ENCODE measurements at regions not wholly inside any gene's neighbourhood (a gene's known extent, or its start where the extent isn't known, plus 50 kb on each side); places are given as distances from the start of the nearest gene placed in this dataset.

DNA sequence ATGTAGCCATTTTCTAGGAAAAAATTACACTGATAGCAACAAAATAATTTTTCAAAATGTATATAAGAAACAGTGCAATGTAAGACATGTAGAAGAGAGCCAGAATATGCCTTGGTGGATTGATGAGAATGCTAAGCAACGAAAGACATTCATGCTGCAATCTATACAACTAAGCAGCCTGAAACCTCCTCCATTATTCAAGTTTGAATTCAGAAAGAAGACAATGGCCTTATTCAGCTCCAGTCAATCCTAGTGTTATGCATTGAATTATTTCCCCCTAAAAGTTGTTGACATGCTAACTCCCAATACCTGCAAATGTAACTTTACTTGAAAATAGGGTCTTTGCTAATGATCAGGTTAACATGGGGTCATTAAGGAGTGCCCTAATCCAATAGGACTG is 73.5 kb downstream of the BTG1 start:
- Histone ChIP-seq H3K4me1 (ENCODE audit: insufficient read depth, low read length, poor library complexity, severe bottlenecking) (peaks cover 21% of the 10 kb centered on the region), H3K4me3 (ENCODE audit: low read depth, low read length, poor library complexity, severe bottlenecking) (no peak overlapping the region), H3K9me3 (ENCODE audit: low read length) (no peaks in the 10 kb centered on the region), H3K79me2 (ENCODE audit: insufficient read depth, low read depth, low read length) (no peaks in the 10 kb centered on the region), H3K9me2 (ENCODE audit: insufficient read depth, low read length) (no peaks in the 10 kb centered on the region), H3K4me2 (ENCODE audit: low read length) (no peak overlapping the region), H3K36me3 (ENCODE audit: insufficient read depth, low read length) (no peaks in the 10 kb centered on the region), H3K27ac (ENCODE audit: low read depth, low read length, poor library complexity, severe bottlenecking) (no peak overlapping the region), H4K20me1 (ENCODE audit: insufficient read depth, low read length) (no peaks in the 10 kb centered on the region), H2AFZ (ENCODE audit: low read length) (no peak overlapping the region)
- ChIA-PET CTCF (ENCODE audit: unreplicated experiment) (no interaction called here), POLR2A (interaction anchor here (0.6 kb wide), 1 partner anchor 896 kb away, joined by 3 read pairs; no protein-coding TSS in a partner anchor)
- DNase-seq (ENCODE audit: low spot score) = no peak
- TF ChIP-seq, protein P1, sequence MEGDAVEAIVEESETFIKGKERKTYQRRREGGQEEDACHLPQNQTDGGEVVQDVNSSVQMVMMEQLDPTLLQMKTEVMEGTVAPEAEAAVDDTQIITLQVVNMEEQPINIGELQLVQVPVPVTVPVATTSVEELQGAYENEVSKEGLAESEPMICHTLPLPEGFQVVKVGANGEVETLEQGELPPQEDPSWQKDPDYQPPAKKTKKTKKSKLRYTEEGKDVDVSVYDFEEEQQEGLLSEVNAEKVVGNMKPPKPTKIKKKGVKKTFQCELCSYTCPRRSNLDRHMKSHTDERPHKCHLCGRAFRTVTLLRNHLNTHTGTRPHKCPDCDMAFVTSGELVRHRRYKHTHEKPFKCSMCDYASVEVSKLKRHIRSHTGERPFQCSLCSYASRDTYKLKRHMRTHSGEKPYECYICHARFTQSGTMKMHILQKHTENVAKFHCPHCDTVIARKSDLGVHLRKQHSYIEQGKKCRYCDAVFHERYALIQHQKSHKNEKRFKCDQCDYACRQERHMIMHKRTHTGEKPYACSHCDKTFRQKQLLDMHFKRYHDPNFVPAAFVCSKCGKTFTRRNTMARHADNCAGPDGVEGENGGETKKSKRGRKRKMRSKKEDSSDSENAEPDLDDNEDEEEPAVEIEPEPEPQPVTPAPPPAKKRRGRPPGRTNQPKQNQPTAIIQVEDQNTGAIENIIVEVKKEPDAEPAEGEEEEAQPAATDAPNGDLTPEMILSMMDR (conservative IDR thresholded peaks at IDR 0.05; ENCODE audit: low read length) = no peak
- no peak for TF ChIP-seq EZH2phosphoT487 (IDR thresholded peaks at IDR 0.05; ENCODE audit: borderline replicate concordance, low read depth, low read length)
- no TSS peak for BruUV-seq (replicated peaks)
- intact Hi-C loops (cut with micrococcal nuclease; ENCODE audit: unreplicated experiment) = no loop called here

DNA sequence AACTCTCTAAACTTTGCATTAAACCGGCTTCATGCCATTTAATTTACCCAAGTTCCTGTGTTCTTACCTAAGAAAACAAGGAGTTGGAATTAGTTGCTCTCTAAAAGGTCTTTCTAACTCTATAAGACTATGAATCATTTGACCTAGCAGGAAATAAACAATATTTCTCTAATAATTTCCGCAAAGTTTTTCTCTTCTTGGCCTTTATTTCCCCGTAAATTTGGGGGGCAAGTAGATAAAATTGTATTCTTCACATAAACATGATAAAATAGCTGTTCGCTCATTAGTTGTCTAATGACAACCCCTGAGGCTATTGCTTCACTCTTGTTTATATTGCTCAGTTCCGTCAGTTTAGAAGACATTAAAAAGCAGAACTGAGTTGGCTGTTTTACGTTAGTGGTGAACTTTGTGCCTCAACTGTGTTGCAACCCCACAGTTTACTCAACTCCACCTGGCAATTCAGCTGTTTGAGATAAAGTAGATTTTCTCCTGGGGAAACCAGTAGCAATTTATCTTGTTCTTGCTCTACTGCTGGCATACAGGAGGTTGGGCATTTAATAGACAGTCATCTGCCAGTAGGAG is 74.7 kb downstream of the BTG1 start:
- no TSS peak for BruUV-seq (replicated peaks)
- Histone ChIP-seq H3K36me3 (ENCODE audit: insufficient read depth, low read length) (no peaks in the 10 kb centered on the region), H3K9me2 (ENCODE audit: insufficient read depth, low read length) (no peaks in the 10 kb centered on the region), H3K79me2 (ENCODE audit: insufficient read depth, low read depth, low read length) (no peaks in the 10 kb centered on the region), H3K27ac (ENCODE audit: low read depth, low read length, poor library complexity, severe bottlenecking) (no peak overlapping the region), H3K4me2 (ENCODE audit: low read length) (no peak overlapping the region), H4K20me1 (ENCODE audit: insufficient read depth, low read length) (no peaks in the 10 kb centered on the region), H3K4me1 (ENCODE audit: insufficient read depth, low read length, poor library complexity, severe bottlenecking) (peaks cover 16% of the 10 kb centered on the region), H2AFZ (ENCODE audit: low read length) (no peak overlapping the region), H3K4me3 (ENCODE audit: low read depth, low read length, poor library complexity, severe bottlenecking) (no peak overlapping the region), H3K9me3 (ENCODE audit: low read length) (no peaks in the 10 kb centered on the region)
- DNase-seq (ENCODE audit: low spot score) = no peak
- intact Hi-C loops (cut with micrococcal nuclease; ENCODE audit: unreplicated experiment) = no loop called here
- ChIA-PET POLR2A (interaction anchor here (0.8 to 1.5 kb wide), 2 partner anchors 14 to 467 kb away, joined by 4 read pairs; no protein-coding TSS in a partner anchor), CTCF (ENCODE audit: unreplicated experiment) (no interaction called here)
- no peak for TF ChIP-seq EZH2phosphoT487 (IDR thresholded peaks at IDR 0.05; ENCODE audit: borderline replicate concordance, low read depth, low read length)
- TF ChIP-seq, protein P1 (conservative IDR thresholded peaks at IDR 0.05; ENCODE audit: low read length) = no peak

DNA sequence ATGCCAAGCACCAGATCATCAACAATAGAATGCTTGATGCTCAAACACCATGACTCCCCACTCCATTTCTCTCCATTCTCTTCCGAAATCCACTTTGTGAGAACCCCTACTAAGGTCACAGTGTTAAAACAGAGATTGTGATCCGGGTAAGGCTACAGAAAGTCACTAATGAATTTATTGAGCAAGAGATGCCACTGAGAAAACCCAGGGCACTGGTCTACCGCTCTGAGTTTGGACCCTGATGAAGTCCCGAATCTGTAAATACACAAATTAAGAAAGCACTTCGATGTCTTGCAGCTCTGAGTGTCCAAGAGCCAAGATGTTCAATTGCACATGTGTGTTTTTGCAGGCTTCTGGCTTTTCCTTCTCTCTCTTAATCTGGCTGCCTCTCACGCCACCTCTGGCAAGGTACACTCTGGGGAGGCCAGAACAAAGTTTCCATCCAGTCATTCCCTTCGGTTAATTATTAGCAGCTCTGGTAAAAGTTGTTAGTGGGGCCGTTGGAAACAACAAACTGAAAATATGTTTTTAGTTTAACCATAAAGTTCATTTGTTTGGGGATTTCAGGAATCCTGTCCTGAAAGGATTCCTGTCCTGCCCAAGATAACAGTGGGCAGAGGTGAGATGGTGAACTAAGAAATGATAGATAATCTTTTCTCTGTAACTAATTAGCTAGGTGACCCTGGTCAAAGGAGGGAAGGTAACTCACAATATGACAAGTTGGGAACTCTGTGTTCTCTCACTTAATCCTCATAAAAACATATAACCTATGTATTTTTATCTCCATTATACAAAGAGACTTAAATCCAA is 75.4 kb downstream of the BTG1 start:
- H3K9me2 ChIP-seq (ENCODE audit: insufficient read depth, low read length) = no peaks in the 10 kb centered on the region
- H3K4me3 ChIP-seq (ENCODE audit: low read depth, low read length, poor library complexity, severe bottlenecking) = no peak overlapping the region
- H3K27ac ChIP-seq (ENCODE audit: low read depth, low read length, poor library complexity, severe bottlenecking) = no peak overlapping the region
- no peak for DNase-seq (ENCODE audit: low spot score)
- POLR2A ChIA-PET = interaction anchor here (0.6 to 1.5 kb wide), 4 partner anchors 15 to 636 kb away, joined by 3 to 4 read pairs (median 4); no protein-coding TSS in a partner anchor
- no peak overlapping the region for H3K4me2 ChIP-seq (ENCODE audit: low read length)
- TF ChIP-seq EZH2phosphoT487 (IDR thresholded peaks at IDR 0.05; ENCODE audit: borderline replicate concordance, low read depth, low read length) = no peak
- TF ChIP-seq, protein P1 (conservative IDR thresholded peaks at IDR 0.05; ENCODE audit: low read length) = 0 out of 2 replicates have a peak, but pooled peaks have one; percentile 2
- BruUV-seq (replicated peaks) = no TSS peak
- peaks cover 16% of the 10 kb centered on the region for H3K4me1 ChIP-seq (ENCODE audit: insufficient read depth, low read length, poor library complexity, severe bottlenecking)
- intact Hi-C loops (cut with micrococcal nuclease; ENCODE audit: unreplicated experiment) = no loop called here
- H2AFZ ChIP-seq (ENCODE audit: low read length) = no peak overlapping the region
- no peaks in the 10 kb centered on the region for H4K20me1 ChIP-seq (ENCODE audit: insufficient read depth, low read length)
- H3K36me3 ChIP-seq (ENCODE audit: insufficient read depth, low read length) = no peaks in the 10 kb centered on the region
- CTCF ChIA-PET (ENCODE audit: unreplicated experiment) = no interaction called here
- no peaks in the 10 kb centered on the region for H3K79me2 ChIP-seq (ENCODE audit: insufficient read depth, low read depth, low read length)
- H3K9me3 ChIP-seq (ENCODE audit: low read length) = no peaks in the 10 kb centered on the region
